GM19035 (cell line): ENCODE measurements at regions not wholly inside any gene's neighbourhood (a gene's known extent, or its start where the extent isn't known, plus 50 kb on each side); places are given as distances from the start of the nearest gene placed in this dataset.

Experiments
- ATAC-seq: cut with Tn5 transposase; IDR thresholded peaks from one replicate; pipeline ENCODE4 v1.9.1; 2021; ENCODE audit not compliant: unreplicated experiment

- ATAC-seq = no peak
These were observed 278.2 kb upstream of the RAG2 start for GRCh38 chr11:36876266-36876665.

GRCh38 chr11:36874291-36874690 lies 276.3 kb upstream of the RAG2 start:
- no peak for ATAC-seq

- ATAC-seq = no peak
These were observed 272.3 kb upstream of the RAG2 start for GRCh38 chr11:36870361-36870760.

GRCh38 chr11:36868380-36868779 lies 270.3 kb upstream of the RAG2 start:
- no peak for ATAC-seq

GRCh38 chr11:36865846-36866245 lies 267.8 kb upstream of the RAG2 start:
- no peak for ATAC-seq

GRCh38 chr11:36854875-36855274 lies 256.8 kb upstream of the RAG2 start:
- no peak for ATAC-seq

- ATAC-seq = no peak
These were observed 250.6 kb upstream of the RAG2 start for GRCh38 chr11:36848660-36849059.

GRCh38 chr11:36840378-36840777 lies 242.3 kb upstream of the RAG2 start:
- no peak for ATAC-seq

GRCh38 chr11:36837831-36838437 lies 239.9 kb upstream of the RAG2 start:
- ATAC-seq = no peak

- no peak for ATAC-seq
These were observed 227.2 kb upstream of the RAG2 start for GRCh38 chr11:36825251-36825650.

- ATAC-seq = no peak
These were observed 226.3 kb upstream of the RAG2 start for GRCh38 chr11:36824349-36824748.

- ATAC-seq = no peak
These were observed 224.8 kb upstream of the RAG2 start for GRCh38 chr11:36822829-36823228.

GRCh38 chr11:36818410-36818809 lies 220.4 kb upstream of the RAG2 start:
- ATAC-seq = no peak

- no peak for ATAC-seq
These were observed 219.4 kb upstream of the RAG2 start for GRCh38 chr11:36817336-36817965.

- no peak for ATAC-seq
These were observed 211.3 kb upstream of the RAG2 start for GRCh38 chr11:36809303-36809702.

- no peak for ATAC-seq
These were observed 209.8 kb upstream of the RAG2 start for GRCh38 chr11:36807871-36808270.

GRCh38 chr11:36803084-36803483 lies 205.0 kb upstream of the RAG2 start:
- ATAC-seq = no peak

- no peak for ATAC-seq
These were observed 195.2 kb upstream of the RAG2 start for GRCh38 chr11:36792996-36793914.

- ATAC-seq = no peak
These were observed 193.9 kb upstream of the RAG2 start for GRCh38 chr11:36791957-36792356.

- no peak for ATAC-seq
These were observed 192.5 kb upstream of the RAG2 start for GRCh38 chr11:36790526-36790925.

- no peak for ATAC-seq
These were observed 185.8 kb upstream of the RAG2 start for GRCh38 chr11:36783808-36784207.

- ATAC-seq = no peak
These were observed 181.8 kb upstream of the RAG2 start for GRCh38 chr11:36779791-36780190.
